HCT116 (cell line): ENCODE measurements at regions not wholly inside any gene's neighbourhood (a gene's known extent, or its start where the extent isn't known, plus 50 kb on each side); places are given as distances from the start of the nearest gene placed in this dataset.

Experiments
- FOSL1 ChIP-seq: IDR thresholded peaks from 2 replicates; pipeline ENCODE4 v1.6.1; 2012; ENCODE audit warnings: low read depth
- POLR2A ChIP-seq: IDR thresholded peaks from 2 replicates; pipeline ENCODE4 v1.7.0; 2011; ENCODE audit warnings: borderline replicate concordance; ENCODE audit not compliant: insufficient read depth, insufficient read length; ENCODE audit errors: extremely low read depth
- ZFX ChIP-seq: fragments of 450-650 bp; IDR thresholded peaks from 2 replicates; pipeline ENCODE4 v1.6.1; 2017
- TF ChIP-seq, protein P1 (sequence below), 3 experiments: fragments of 200-600 bp in 1 of 3; sonication (generic) in 1 of 3; IDR thresholded peaks in 2 of 3; conservative IDR thresholded peaks in 1 of 3; 2 replicates each; pipeline ENCODE4 v1.5.1; 2012 to 2017; ENCODE audit warnings: low read depth in 2 of 3, low read length in 2 of 3, antibody characterized with exemption in 1 of 3, borderline replicate concordance in 1 of 3, control low read depth in 1 of 3, mild to moderate bottlenecking in 1 of 3, mixed read lengths in 1 of 3, mixed run types in 1 of 3, moderate library complexity in 1 of 3; ENCODE audit not compliant: insufficient read depth in 1 of 3
- TF ChIP-seq, protein P2 (sequence below): IDR thresholded peaks from 2 replicates; pipeline ENCODE4 v1.6.1; 2012; ENCODE audit warnings: low read depth

DNA sequence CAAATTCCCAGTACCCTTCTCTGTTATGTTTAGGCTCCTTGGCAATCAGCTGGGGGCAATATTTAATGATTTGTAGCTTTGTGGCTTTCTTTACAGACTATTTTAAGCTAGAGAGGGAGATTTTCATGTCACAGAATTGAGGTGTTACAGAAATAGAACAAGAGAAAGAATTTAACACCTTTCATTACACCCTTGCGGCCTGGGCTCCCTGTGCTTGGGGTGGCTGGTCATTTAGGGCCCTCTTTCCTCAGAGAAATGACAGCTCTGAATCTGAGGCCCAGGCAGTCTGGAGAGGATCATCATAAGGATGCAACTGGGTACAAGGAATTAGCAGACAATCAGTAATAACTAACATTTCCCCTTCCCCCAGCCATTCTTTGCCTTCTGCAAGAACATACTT lies 104.5 kb upstream of the INTU start:
- TF ChIP-seq ZFX = no peak
- TF ChIP-seq, protein P1, sequence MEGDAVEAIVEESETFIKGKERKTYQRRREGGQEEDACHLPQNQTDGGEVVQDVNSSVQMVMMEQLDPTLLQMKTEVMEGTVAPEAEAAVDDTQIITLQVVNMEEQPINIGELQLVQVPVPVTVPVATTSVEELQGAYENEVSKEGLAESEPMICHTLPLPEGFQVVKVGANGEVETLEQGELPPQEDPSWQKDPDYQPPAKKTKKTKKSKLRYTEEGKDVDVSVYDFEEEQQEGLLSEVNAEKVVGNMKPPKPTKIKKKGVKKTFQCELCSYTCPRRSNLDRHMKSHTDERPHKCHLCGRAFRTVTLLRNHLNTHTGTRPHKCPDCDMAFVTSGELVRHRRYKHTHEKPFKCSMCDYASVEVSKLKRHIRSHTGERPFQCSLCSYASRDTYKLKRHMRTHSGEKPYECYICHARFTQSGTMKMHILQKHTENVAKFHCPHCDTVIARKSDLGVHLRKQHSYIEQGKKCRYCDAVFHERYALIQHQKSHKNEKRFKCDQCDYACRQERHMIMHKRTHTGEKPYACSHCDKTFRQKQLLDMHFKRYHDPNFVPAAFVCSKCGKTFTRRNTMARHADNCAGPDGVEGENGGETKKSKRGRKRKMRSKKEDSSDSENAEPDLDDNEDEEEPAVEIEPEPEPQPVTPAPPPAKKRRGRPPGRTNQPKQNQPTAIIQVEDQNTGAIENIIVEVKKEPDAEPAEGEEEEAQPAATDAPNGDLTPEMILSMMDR (IDR thresholded peaks at IDR 0.05 in 2 of 3, conservative IDR thresholded peaks at IDR 0.05 in 1 of 3; ENCODE audit: borderline replicate concordance in 1 of 3, insufficient read depth in 1 of 3, low read depth in 2 of 3, low read length in 2 of 3) = no peak
- no peak for TF ChIP-seq FOSL1
- no peak for TF ChIP-seq POLR2A
- TF ChIP-seq, protein P2, sequence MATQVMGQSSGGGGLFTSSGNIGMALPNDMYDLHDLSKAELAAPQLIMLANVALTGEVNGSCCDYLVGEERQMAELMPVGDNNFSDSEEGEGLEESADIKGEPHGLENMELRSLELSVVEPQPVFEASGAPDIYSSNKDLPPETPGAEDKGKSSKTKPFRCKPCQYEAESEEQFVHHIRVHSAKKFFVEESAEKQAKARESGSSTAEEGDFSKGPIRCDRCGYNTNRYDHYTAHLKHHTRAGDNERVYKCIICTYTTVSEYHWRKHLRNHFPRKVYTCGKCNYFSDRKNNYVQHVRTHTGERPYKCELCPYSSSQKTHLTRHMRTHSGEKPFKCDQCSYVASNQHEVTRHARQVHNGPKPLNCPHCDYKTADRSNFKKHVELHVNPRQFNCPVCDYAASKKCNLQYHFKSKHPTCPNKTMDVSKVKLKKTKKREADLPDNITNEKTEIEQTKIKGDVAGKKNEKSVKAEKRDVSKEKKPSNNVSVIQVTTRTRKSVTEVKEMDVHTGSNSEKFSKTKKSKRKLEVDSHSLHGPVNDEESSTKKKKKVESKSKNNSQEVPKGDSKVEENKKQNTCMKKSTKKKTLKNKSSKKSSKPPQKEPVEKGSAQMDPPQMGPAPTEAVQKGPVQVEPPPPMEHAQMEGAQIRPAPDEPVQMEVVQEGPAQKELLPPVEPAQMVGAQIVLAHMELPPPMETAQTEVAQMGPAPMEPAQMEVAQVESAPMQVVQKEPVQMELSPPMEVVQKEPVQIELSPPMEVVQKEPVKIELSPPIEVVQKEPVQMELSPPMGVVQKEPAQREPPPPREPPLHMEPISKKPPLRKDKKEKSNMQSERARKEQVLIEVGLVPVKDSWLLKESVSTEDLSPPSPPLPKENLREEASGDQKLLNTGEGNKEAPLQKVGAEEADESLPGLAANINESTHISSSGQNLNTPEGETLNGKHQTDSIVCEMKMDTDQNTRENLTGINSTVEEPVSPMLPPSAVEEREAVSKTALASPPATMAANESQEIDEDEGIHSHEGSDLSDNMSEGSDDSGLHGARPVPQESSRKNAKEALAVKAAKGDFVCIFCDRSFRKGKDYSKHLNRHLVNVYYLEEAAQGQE = no peak
